NCI-H82 treated with DMSO at 0.1 percent for 48 hours (cell line): ENCODE measurements at regions not wholly inside any gene's neighbourhood (a gene's known extent, or its start where the extent isn't known, plus 50 kb on each side); places are given as distances from the start of the nearest gene placed in this dataset.
"Not testable (repeated sequence)": the region's sequence is repeated elsewhere in the genome, so short reads cannot be mapped to it uniquely, and the experiment has no call there.

Experiments used
- DNase-seq: peaks from one replicate; lab custom pipeline; 2025; ENCODE audit not compliant: unreplicated experiment; lab: John Stamatoyannopoulos, UW

DNA sequence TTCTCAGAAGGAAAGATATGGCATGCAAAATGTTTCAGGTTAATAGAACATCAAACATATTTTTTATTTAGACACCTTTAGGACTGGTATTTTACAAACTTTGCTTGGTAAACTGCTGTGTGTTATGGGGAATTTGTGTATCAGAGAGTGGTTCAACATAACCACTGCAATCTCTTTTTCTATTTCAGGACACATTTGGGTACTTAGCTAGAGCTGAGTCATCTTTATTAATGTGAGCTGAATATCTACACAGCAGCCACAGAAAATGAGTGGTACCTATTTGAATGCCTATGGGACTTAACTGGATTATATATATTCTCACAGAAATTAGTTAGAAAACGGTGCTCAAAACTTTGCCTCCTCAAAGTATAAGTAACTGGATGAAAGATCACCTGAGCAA lies 179.8 kb downstream of the SPDYE17 start:
- DNase-seq: not testable (repeated sequence)

DNA sequence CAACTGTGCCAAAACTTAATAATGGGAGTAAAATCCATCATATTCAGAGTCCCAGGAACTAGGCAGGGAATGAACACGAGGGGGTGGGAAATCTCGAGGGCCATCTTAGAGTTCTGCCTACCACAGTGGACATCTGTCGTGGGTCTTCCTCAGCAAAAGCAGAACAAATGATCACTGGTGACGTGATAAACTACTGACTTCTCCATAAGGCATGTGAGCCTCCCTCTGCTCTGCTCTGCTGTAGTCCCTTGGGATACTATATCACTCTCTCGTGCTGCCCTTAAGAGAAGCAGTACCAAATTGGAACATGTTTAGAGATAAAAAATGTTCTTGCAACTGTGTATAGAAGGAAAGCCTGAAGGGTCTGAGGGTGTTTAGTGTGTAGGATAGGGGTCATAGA lies 180.5 kb downstream of the SPDYE17 start:
- not testable (repeated sequence) for DNase-seq

DNA sequence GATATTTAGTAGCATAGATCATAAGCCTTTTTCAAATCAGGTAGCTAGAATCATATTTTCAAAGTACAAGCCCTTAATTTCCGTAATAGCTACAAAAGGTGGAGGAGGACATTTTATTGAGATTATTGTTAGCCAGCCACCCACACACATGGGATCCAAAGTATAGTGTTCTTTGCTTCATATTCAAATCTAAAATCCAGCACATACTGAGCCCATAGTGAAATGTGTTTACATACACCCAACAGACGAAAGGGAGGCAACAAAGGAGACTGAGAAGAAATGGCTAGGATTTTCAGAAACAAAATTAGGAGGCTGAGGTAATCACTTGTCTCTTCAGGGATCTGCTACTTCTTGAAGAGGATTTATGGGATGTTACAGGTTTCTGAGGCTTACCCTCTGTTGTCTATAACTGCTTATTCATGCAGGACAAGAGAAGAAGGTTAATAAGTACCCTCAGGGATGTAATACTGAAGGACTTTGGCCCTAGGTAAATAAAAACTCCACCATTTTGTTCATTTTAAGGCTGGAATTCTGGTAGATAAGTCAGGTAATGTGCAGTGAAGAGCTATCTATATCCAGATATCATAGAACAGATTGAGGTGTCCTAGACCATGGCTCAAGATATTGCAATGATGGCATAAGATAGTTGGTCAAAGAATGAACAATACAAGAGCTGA lies 182.1 kb downstream of the SPDYE17 start:
- DNase-seq: not testable (repeated sequence)

DNA sequence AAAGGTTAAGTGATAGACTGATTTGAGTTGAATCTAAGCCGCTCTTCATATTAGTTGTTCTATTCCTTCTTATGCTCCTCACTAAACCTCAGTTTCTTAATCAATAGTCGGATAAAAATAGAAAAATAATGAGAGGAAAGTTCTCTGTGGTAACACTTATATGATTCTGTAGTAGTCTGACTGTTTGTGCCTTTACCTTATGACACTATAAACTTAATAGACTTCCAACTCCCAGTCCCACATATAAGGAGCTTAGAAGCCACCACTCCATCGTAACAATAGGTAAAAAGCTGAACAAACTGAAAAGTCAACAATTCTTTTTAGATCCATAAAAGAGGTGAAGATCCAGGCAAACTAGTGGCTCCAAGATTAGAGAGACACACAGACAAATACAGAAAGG lies 192.3 kb downstream of the SPDYE17 start:
- not testable (repeated sequence) for DNase-seq

DNA sequence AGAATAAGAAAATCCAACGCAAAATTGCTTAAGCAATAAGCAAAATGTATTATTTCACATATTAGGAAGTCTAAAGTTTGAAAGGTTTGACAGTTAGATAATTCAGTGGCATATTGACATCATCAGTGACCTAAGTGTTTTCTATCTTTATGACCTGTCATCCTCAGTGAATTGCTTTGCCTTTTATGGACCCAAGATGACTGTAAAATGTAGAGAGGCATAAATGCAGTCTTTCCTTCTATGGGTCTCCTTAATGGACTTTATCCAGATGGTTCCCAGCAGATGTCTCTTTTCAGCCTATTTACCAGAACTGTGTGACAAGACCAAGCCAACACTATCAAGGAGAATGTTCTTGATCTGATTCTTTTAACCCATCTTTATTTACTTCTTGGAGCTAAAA lies 192.9 kb downstream of the SPDYE17 start:
- not testable (repeated sequence) for DNase-seq

DNA sequence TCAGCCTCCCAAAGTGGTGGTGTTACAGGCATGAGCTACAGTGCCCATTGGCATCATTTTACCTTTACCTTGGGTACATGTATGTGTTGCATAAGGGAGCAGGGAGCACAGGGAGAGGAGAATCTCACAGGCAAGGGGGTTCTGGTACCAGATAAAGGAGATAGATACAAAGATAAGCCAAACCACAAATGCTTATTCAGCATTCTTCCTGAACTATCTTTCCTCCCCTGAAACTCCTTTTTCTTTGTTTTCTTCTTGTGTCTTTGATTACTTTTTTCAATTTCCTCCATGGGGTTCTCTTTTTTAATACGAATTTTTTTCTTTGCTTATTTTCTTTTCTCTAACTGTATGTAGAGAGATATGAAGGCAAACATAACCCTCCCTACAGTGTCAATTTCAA lies 193.8 kb downstream of the SPDYE17 start:
- not testable (repeated sequence) for DNase-seq

DNA sequence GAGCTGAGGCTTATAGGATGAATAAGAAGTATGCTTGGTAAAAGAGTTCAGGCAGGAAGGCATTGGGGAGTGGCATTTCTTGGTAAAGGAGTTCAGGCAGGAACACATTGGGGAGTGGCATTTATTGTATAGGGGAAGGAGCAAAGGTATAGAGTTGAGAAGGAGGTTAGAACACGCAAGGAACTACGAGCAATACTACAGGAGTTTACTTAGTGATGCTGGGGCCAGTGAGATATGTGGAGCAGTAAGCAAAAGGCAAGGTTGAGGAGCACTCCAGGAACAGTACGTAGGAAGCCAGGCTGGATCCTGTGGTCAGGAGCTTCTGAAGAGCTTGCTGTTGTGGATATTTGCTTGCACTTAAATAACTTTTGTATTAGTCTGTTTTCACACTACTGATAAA lies 202.2 kb upstream of the POMZP3 start:
- DNase-seq: not testable (repeated sequence)

DNA sequence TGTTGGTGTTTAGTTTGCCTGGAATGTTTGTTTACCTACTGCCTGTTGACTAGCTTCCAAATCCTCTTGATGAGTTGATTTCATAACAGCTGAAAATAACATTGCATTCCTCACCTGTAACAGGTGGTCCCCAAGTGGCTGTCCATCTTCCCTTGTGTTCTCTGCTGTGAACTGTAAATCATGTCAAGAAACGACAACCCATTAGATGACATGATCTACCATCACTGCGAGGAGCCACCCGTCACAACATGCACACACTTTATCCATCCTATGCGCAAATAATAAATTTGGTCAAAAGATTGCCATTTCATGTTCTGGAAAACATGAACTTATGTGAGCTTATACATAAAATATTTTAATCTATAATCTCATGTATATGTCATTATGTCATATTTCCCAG lies 199.1 kb upstream of the POMZP3 start:
- DNase-seq: not testable (repeated sequence)

DNA sequence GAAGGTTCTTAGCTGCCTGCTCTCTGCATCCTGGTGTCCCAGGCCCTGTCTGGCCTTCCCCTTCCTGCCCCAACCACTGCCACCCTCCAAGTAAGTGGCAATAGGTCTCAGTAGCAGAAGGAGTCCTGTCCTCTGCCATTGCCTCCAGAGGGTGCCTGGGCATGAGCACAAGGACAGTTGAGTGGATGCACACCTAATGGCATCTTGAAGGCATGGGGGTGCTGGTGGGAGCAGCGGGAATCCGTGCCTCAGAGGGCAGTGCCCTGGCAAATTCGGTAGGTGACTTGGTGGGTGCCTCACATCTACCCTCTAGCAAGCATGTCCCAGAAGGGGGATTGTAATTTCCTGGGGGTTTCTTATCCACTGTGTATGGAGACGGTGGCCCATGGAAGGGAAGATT lies 182.8 kb upstream of the POMZP3 start:
- DNase-seq: not testable (repeated sequence)

DNA sequence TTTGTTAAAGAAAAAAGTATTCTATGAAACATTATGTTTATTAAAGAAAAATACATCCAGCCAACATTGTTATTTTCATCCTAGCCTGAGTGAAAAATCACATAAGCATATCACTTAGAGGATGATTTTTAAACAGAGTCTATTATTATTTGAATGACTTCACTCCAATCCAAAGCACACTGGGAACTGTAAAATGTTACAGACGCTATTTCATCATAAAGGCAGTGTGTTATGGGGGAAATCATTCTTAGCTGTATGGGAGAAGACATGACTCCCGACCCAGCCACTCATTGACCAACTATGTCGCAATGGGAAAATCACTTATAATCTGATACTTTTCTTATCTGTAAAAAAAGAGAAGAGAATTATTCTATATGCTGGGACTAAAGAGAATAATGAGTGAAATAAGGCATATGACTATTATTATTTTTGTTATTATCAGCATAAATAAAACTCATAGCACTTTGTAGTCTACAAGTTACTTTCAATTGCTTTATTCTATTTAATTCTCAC lies 180.6 kb upstream of the POMZP3 start:
- DNase-seq: not testable (repeated sequence)

DNA sequence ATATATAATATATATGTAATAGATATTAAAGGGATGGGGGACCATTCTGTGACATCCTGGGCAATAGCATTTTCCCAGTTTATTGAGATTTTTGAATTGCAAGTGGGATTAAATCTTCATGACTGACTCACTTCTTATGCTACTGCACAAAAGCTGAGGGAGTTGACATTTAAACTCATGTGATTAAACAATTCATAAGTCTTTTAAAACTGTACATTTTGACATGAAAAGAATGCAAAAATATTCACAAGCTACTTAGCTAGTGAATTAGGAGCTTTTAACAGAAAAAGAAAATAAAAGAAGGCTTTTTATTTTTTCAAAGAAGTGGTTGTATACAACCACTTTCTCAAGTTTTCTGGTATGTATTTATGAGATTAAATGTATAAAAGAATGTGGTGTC lies 179.4 kb upstream of the POMZP3 start:
- DNase-seq: not testable (repeated sequence)

DNA sequence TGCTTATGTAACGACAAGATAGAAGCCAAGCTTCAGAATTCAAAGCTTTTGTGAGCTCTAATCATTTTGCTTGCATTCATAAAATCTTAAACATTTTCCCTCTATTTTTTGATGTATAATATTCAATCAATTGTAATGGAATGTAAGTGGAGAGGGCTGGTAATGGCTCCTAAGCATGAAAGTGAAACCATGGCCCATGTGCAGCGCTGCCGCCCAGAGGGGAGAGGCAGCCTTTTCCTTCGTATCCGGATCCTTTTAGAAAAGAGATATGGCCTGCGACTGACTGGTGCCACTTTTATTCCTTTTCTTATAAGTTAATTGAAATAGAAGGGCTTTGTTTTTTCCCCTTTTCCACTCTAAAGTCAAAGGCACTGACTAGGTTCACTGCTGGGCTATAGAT lies 178.9 kb upstream of the POMZP3 start:
- not testable (repeated sequence) for DNase-seq

DNA sequence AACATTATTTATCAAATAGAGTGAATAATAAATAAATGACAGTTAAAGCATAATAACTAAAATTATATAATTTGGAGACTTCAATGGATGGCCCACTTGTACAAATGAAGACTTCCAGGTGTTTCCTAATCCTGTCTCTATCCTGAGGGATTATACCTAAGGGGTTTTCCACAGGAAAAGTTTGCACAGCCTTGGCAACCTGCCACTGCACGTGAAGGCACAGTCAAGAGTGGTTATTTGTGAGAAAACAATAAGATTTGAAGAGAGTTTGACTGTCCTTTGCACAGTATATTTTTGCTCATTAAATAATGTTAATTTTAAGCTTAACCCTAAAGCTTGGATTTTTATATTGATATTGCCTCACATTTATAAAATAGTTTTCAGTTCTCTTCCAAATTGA lies 178.2 kb upstream of the POMZP3 start:
- DNase-seq: not testable (repeated sequence)

DNA sequence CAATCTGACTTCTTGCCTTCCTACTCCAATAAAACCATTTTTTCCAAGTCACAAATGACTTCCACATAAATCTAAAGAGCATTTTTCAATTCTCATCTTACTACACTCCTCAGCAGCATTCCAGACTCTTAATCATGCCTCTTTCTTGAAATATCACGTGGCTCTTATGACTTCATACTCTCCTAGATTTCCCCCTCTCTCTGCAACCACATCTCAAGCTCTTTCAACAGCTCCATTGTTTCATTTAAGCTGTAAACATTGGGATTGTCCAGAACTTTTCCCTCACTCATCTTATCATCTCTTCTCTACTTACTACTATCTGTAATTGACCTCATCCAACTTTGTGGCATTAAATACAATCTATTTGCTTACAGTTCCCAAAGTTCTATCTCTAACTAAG lies 170.6 kb upstream of the POMZP3 start:
- DNase-seq: not testable (repeated sequence)

DNA sequence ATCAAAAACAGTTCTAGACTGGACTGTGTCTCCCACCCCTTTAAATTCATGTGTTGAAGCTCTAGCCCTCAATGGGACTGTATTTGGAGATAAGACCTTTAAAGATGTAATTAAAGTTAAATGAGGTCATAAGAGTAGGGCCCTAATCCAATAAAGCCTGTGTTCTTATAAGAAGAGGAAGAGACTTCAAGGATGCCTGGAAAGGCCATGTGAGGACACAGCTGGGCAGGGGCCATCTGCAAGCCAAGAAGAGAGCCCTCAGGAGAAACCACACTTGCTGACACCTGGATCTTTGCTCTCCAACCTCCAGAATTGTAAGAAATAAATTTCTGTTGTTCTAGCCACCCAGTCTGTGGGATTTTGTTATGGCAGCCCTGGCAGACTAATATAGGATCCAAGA lies 153.6 kb upstream of the POMZP3 start:
- DNase-seq: peak; percentile 73

DNA sequence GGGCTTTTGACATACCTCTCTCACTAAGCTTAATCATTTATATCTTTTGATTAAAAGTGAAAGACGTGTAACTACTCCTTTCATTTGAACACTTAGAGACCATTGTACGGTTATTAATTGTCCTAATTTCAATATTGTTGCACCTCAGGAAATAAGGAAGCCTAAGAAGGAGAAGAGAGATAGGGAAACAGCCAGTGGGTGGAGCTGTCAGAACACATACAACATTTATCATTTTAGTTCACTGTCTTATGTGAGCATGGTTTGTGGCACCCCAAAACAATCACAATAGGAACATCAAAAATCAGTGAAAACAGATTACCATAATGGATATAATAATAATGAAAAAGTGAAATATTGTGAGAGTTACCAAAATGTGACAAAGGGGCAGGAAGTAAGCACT lies 147.2 kb upstream of the POMZP3 start:
- not testable (repeated sequence) for DNase-seq

DNA sequence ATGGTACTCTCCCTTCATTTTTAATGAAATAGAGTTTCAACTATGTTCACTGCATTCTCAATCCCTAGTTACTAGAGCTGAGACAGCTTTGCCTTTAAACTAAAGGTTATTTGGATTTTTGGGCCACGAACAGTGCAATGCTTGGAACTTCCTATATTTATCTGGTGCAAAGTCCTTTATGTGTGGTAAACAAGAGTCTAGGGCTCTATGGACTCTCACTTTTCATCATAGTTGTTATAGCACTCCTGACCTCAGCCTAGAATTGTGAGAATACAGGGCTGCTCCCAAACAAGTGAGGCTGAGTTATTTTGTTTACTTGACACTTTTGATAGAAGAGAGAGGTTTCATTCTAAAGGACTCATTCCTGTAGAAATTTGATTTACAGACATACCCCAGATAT lies 144.9 kb upstream of the POMZP3 start:
- DNase-seq: not testable (repeated sequence)

DNA sequence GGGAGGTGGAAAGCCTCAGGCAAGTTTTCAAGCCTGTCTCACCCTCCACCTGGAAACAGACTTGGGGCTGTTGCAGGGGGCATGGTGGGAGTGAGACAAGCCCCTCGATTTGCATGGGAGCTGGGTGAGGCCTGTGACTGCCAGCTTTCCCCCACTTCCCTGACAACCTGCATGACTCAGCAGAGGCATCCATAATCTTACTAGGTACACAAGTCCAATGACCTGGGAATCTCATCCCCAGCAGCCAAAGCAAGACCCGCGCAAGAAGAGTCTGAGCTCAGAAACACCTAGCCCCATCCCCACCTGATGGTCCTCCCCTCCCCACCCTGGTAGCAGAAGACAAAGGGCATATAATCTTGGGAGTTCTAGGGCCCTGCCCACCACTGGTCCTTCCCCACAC lies 136.9 kb upstream of the POMZP3 start:
- DNase-seq: not testable (repeated sequence)

DNA sequence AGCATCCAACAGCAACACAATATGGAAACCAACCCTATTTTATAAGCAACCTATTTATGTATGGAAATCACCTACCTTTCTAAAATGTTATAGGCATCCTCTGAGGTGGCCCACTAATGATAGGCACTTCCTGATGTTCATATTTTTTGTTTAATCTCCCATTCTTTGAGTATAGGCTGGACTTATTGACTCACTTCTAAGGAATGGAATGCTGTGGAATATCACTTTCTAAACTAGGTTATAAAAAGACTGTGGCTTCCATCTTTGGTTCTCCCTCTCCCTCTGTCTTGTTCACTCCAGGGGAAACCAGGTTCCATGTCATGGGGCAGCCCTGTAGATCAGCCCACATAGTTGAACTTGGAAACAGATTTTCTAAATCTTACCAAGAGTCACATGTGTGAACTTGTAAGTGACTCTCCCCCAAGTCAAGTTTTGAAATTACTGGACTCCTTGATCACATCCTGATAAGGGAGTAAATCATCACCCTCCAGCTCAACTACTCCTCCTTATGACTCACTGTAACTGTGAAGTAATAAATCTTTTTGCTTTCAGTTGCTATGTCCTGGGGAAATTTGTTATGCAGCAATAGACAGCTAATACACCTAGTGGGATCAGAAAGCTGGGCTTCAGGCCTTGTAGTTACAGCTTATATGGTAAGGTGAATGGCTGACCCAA lies 133.6 kb upstream of the POMZP3 start:
- not testable (repeated sequence) for DNase-seq

DNA sequence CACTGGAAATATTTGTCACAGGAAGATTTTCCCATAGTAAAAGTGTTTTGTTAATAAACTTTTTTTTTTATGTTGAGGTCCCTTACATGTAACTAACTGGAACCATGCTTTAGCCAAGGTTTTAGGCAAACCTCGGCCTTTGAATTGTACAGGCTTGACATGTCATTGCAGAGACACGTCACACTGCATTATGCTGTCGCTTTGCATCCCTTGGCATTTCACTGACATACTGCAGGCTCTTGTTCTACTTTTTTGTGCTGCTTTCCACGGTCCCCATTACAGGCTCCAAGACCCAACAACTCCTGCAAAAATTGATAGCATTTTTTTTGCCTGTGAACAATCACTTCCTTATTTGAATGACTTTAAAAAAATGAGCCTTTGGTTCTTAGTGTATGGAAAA lies 112.5 kb upstream of the POMZP3 start:
- DNase-seq: not testable (repeated sequence)

DNA sequence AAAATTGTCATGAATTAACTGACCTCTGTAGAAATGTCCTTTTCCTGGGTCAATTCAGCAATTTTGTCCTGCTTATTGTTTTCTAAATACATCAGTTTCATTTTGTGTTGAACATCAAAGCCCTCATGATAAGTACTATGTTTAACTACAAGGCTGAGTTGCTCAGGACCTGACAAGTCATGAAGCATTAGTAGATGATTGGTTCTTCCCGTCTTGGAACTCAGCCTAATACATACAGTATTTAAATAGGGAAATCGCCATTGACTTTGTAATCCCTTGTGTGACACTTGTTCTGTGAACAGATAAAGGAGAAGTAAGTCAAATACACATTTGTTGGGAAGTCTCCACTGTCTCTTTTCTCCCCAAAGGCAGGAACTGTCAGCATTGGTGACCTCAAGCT lies 109.6 kb upstream of the POMZP3 start:
- not testable (repeated sequence) for DNase-seq

DNA sequence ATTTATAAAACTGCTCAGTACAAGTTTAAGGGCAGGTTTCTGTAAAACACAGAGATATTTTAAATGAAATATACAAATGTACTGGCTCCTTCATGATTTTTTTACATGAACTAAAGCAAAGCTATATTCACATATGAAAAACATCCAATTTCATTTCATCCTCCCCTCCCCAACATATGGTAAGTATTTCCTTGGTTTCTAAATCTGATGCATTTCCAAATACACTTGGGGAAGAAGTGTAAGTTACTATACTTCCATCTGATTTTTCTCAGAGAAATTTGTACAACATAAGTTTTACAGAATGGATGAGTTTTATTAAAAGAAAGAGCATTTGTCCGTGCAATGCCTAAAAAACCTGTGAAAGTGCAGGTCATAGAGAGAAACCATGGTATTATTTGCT lies 109.0 kb upstream of the POMZP3 start:
- DNase-seq: not testable (repeated sequence)
